Astrocyte of the hippocampus (primary cell): ENCODE measurements at regions not wholly inside any gene's neighbourhood (a gene's known extent, or its start where the extent isn't known, plus 50 kb on each side); places are given as distances from the start of the nearest gene placed in this dataset.

ENCODE experiments used
- DNase-seq: peaks from one replicate; pipeline ENCODE4 v3.0.0; 2011; ENCODE audit warnings: low read depth, low spot score

GRCh38 chr4:75110061-75110460 is 177.1 kb downstream of the PARM1 start:
- DNase-seq = no peak

- DNase-seq = no peak
Observed at GRCh38 chr4:75107755-75108612, 175.1 kb downstream of the PARM1 start.

- no peak for DNase-seq
Observed at GRCh38 chr4:75102787-75103085, 169.8 kb downstream of the PARM1 start.

- no peak for DNase-seq
Observed at GRCh38 chr4:75101906-75102786, 169.2 kb downstream of the PARM1 start.
